Activated CD4-positive, alpha-beta T cell treated with anti-CD3 and anti-CD28 coated beads, Interleukin-2, amount 10 ng/mL, durations not matched to agents 7 days and 5 days (primary cell): ENCODE measurements at regions not wholly inside any gene's neighbourhood (a gene's known extent, or its start where the extent isn't known, plus 50 kb on each side); places are given as distances from the start of the nearest gene placed in this dataset.
"Not testable (repeated sequence)": the region's sequence is repeated elsewhere in the genome, so short reads cannot be mapped to it uniquely, and the experiment has no call there.

Experiments
- CTCF ChIA-PET: fragments of 350-600 bp; sonication (Branson Sonifier 250); formaldehyde crosslinking; loops from one replicate; lab custom pipeline; 2021; ENCODE audit warnings: antibody characterized with exemption; lab: Charles Lee
- POLR2A ChIA-PET: fragments of 350-600 bp; sonication (Branson Sonifier 250); formaldehyde crosslinking; loops from one replicate; lab custom pipeline; 2021; ENCODE audit warnings: antibody characterized with exemption; lab: Charles Lee
- DNase-seq: peaks from one replicate; pipeline ENCODE4 v3.0.0-alpha.2; 2020
- H3K27ac Mint-ChIP-seq: one replicate; pipeline ENCODE4 v1.8.0; 2021; ENCODE audit warnings: mild to moderate bottlenecking, moderate library complexity, mixed read lengths
- H3K27me3 Mint-ChIP-seq: one replicate; pipeline ENCODE4 v1.8.0; 2021; ENCODE audit warnings: mixed read lengths
- H3K36me3 Mint-ChIP-seq: one replicate; pipeline ENCODE4 v1.8.0; 2021; ENCODE audit warnings: low read depth, mixed read lengths
- H3K4me1 Mint-ChIP-seq: one replicate; pipeline ENCODE4 v1.8.0; 2021; ENCODE audit warnings: mixed read lengths
- H3K4me3 Mint-ChIP-seq: one replicate; pipeline ENCODE4 v1.8.0; 2021; ENCODE audit warnings: mild to moderate bottlenecking, moderate library complexity, mixed read lengths
- H3K9me3 Mint-ChIP-seq: one replicate; pipeline ENCODE4 v1.8.0; 2021; ENCODE audit warnings: mixed read lengths

DNA sequence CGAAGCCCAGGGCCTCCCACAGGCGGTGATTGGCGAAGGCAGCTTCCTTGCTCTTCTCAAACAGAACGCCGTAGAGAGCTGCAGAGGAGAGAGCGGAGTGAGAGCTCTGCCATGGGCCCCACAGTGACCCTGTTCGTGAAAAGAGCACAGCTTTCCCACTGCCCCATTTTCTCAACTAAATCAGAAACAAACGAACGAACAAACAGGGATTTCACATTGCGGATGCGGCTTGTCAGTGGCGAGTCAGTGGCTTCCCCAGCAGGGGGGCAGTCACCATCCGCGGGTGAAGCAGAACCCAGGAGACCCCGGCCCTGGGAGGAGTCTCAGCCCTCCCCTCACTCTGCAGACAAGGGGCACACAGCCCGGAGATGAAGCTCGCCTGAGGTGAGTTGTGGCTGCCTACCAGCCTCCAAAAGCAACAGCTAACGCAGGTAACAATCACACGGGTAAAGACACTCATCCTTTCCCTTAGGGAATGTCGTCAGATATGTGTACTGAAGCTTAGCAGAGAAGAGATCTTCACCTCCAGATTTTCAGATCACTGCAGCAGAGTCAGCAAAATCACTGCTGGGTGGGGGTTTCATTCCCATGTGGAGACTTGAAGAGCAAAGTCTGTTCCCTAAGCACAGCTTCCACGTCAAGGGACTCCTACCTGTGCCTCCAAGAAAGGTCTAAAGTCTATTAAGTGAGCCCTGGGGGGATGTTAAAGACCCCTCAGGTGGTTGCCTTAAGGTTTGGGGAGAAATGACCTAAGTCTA lies 51.2 kb upstream of the GPR31 start:
- Mint-ChIP-seq H3K27me3 (no peaks in the 10 kb centered on the region), H3K4me3 (no peak overlapping the region), H3K27ac (no peak overlapping the region), H3K36me3 (no peaks in the 10 kb centered on the region), H3K9me3 (no peaks in the 10 kb centered on the region), H3K4me1 (peaks cover 2% of the 10 kb centered on the region)
- no peak for DNase-seq
- POLR2A ChIA-PET: no interaction called here
- CTCF ChIA-PET: no interaction called here

DNA sequence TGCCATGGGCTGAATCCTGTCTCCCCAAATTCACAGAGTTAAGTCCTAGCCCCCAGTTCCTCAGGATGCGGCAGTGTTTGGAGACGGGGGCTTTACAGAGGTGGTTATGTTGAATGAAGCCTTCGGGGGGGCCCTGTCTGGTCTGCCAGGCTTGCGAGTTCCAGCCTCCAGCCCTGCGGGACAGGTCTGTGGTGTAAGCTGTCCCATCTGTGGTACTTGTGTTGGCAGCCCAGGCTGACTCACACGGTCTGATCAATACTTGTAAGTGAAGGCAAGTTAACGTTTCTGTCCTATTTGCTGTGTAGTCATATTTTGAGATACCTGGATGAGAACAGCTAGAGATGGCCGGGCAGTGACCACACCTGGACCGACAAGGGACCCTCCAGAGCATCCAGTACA lies 51.8 kb upstream of the GPR31 start:
- H3K27ac Mint-ChIP-seq: no peak overlapping the region
- no peaks in the 10 kb centered on the region for H3K36me3 Mint-ChIP-seq
- no peak for DNase-seq
- no peak overlapping the region for H3K4me3 Mint-ChIP-seq
- H3K27me3 Mint-ChIP-seq: no peaks in the 10 kb centered on the region
- no peaks in the 10 kb centered on the region for H3K9me3 Mint-ChIP-seq
- ChIA-PET POLR2A (no interaction called here), CTCF (no interaction called here)
- peaks cover 2% of the 10 kb centered on the region for H3K4me1 Mint-ChIP-seq

DNA sequence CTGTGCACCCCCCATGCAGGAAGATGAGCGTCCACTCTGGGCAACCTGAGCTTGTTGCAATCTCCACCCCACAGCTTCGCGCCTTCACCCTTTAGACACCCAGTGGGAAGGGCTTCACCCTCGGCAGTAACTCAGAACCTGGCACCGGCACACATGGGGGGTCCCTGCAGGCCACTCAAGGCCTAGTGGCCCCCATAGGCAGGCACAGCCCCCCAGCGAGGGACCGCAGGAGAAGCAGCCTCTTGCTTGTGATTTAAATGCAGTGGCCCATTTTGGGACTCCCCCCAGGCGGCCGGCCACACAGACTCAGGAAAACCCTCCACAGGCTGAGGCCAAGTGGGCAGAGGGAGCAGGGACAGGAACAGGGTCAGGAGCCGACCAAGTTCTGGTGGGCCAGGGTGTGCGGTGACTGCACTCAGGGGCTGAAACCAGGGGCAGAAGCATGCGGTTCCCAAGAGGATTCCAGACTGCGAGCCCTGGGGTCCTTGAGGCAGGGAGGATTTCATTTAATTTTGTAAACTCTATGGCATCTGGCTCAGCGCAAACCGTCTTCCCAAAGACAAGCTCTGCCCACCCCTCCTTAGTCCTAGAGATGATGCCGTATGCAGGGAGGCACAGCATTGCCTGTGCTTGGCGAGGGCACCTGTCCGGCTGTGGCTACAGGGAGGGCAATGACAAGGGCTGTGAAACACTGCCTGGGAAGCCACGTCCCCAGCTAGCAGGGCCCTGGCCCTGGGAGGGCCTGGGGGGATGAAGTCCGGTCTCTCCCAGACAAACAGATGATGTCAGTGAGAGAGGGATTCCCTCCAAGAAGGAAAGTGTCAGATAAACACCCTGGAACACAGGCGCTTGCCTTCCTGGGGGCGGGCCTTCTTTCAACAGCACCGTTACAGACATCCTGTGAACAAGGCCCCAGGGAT lies 52.9 kb upstream of the GPR31 start:
- POLR2A ChIA-PET: no interaction called here
- no peak for DNase-seq
- Mint-ChIP-seq H3K9me3 (no peaks in the 10 kb centered on the region), H3K27me3 (no peaks in the 10 kb centered on the region), H3K27ac (no peak overlapping the region), H3K36me3 (no peaks in the 10 kb centered on the region), H3K4me3 (no peak overlapping the region), H3K4me1 (peaks cover 2% of the 10 kb centered on the region)
- CTCF ChIA-PET: no interaction called here

DNA sequence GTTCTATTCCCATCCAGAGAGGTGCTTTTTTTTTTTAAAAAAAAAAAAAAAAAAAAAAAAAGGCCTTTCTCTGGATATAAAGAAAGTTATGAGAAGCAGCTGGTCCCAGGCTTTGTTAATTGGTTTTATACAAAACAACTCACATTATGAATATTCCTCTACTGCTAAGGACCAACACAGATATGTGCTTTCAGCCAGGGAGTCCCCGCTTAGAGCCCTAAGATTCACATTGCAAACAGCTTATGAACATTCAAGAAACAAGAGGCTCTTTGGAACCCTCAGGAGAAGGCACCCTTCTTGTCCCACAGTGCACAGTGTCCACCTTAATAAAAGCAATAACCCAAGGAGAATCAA lies 53.5 kb upstream of the GPR31 start:
- DNase-seq: no peak
- H3K27ac Mint-ChIP-seq: no peak overlapping the region
- H3K9me3 Mint-ChIP-seq: no peaks in the 10 kb centered on the region
- H3K36me3 Mint-ChIP-seq: no peaks in the 10 kb centered on the region
- H3K4me1 Mint-ChIP-seq: peaks cover 2% of the 10 kb centered on the region
- H3K4me3 Mint-ChIP-seq: no peak overlapping the region
- POLR2A ChIA-PET: no interaction called here
- no peaks in the 10 kb centered on the region for H3K27me3 Mint-ChIP-seq
- CTCF ChIA-PET: no interaction called here

DNA sequence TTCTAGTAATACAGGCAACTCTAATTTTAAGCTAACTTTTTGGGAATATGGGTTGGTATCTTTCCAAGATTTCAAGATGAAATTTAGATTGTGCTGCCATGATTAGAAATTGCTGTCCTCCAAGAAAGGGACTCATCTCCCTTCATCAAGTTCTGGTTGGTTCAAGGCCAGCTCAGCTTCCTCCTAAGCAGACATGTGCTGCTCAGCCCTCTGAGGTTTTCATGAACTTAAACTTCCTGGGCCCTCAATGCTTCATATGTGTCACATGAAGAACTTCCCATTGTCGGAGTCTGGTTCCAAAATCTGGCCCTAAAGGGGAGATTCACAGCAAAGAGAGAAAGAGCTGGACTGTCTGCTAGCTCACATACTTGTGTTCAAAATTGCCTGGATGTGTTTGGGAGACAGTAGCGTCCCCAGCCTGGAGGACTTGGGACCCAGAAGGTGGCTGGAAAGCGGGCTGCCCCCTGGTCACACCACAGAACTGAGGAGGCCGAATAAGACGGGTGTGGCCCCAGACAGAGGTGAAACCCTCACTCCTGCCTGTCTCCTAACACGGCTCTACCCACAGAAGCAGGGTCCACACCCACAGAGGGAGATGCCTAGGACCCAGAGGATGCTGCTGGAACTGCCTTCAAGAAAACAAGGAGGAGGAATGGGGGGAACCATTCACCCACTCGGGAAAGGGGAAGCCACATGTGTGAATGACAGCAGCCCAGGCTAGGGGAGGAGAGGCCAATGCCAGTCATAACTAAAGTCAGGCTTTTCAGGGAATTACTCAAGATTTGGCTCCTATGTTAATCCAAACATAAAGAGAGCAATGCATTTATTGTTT lies 54.3 kb upstream of the GPR31 start:
- DNase-seq: no peak
- POLR2A ChIA-PET: interaction anchor here (0.6 kb wide), 1 partner anchor 537 kb away, joined by 3 read pairs; no protein-coding TSS in a partner anchor
- no peaks in the 10 kb centered on the region for H3K36me3 Mint-ChIP-seq
- peaks cover under 1% of the 10 kb centered on the region for H3K27me3 Mint-ChIP-seq
- H3K4me1 Mint-ChIP-seq: peaks cover 2% of the 10 kb centered on the region
- H3K9me3 Mint-ChIP-seq: no peaks in the 10 kb centered on the region
- H3K27ac Mint-ChIP-seq: no peak overlapping the region
- H3K4me3 Mint-ChIP-seq: no peak overlapping the region
- CTCF ChIA-PET: no interaction called here

DNA sequence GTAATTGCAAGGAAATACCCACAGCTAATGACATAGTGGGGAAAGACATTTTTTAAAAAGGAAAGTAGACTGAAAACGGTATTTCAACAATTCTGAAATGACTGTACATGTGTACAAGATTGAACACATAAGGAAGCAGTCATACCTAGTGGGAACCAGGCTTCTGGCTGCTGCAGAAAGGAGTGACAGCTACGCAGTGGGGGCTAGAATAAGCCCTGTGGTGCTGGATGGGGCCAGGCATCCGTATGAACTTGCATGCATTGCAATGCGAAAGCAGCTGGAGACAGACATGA lies 54.9 kb upstream of the GPR31 start:
- DNase-seq: no peak
- ChIA-PET POLR2A (interaction anchor here (0.6 kb wide), 1 partner anchor 538 kb away, joined by 3 read pairs; no protein-coding TSS in a partner anchor), CTCF (no interaction called here)
- Mint-ChIP-seq H3K4me3 (no peak overlapping the region), H3K9me3 (no peaks in the 10 kb centered on the region), H3K4me1 (peaks cover 2% of the 10 kb centered on the region), H3K27ac (no peak overlapping the region), H3K36me3 (no peaks in the 10 kb centered on the region), H3K27me3 (peaks cover 1% of the 10 kb centered on the region)

DNA sequence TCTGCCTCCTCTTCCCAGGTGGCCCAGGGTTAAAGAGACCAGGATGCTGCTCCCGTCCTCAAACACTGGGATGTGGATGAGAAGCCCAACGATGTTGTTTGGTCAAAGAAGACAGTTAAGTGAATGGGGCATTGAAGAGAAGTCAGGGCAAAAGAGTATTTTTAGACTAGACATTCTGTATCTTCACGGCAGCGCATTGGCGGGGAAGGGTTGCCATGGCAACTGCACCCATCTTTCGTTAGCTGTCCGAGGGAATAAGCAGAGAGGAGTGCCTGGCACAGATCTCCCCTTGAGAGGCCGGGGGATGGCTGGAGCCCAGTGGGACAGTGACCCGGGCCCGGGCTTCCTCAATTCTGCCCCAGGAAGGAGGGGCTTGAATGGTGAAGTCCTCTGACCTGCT lies 56.4 kb upstream of the GPR31 start:
- Mint-ChIP-seq H3K4me3 (no peak overlapping the region), H3K9me3 (no peaks in the 10 kb centered on the region), H3K36me3 (no peaks in the 10 kb centered on the region), H3K27me3 (peaks cover 1% of the 10 kb centered on the region), H3K4me1 (peaks cover 2% of the 10 kb centered on the region), H3K27ac (no peak overlapping the region)
- POLR2A ChIA-PET: no interaction called here
- DNase-seq: no peak
- CTCF ChIA-PET: no interaction called here

DNA sequence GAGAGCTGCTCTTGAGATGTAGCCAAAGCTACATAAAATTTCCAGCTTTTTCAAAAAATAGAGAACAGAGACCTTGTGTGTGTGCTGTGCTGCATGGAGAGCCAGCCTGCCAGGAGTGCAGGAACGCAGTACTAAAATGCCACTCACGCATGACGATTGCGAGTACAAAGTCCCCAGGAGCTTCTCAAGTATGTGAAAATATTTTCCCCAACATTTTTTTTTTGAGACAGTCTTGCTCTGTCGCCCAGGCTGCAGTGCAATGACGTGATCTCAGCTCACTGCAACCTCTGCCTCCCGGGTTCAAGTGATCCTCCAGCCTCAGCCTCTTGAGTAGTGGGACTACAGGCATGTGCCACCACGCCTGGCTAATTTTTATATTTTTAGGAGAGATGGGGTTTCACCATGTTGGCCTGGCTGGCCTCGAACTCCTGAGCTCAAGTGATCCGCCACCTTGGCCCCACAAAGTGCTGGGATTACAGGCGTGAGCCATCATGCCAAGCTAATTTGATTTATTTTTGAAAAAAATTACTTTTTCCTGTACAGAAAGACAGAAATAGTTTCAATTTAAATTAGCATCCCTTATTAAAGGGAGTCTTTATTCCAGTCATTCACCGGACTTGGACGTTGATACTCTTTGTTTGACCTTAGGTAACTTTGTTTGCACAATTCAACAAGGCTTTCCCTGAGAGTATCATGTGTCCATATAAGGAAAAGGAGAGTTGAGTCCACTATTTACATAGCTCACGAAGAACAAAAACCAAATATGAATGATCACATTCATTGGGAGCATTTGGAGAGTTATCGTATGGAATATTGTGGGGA lies 57.9 kb upstream of the GPR31 start:
- H3K27me3 Mint-ChIP-seq, H3K9me3 Mint-ChIP-seq, H3K4me3 Mint-ChIP-seq, H3K36me3 Mint-ChIP-seq, DNase-seq, CTCF ChIA-PET, H3K4me1 Mint-ChIP-seq, H3K27ac Mint-ChIP-seq, POLR2A ChIA-PET: not testable (repeated sequence)

DNA sequence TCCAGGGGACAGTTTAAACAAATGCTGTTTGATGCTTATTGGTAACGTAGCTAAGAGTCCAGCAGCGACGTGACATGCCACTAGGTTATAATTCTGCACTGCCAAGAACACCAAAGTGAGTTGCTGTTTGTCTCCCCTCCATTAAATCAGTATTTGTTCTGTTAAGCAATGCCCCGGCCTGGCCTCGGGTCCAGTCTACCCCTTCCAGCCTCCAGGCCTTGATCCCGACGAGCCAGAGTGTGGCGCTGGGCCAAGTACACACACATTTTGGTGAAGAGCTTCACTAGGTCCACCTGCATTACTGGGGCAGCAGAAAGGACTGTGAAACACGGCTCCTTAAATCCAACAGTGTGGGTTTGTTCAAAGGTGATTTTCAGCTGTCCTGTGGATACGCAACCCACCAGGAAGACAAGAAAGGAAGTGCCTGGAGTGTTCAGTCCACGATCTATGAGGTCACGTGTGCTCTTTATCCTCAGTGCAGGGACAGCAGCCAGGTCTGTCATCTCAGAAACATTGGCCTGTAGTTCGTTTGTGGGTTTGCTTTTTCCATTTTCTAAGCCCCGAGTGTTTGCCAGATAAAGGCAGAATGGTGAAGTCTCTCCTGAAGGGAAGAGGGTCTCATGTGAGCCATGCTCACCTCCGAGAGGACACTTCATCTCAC lies 58.7 kb upstream of the GPR31 start:
- CTCF ChIA-PET, H3K4me3 Mint-ChIP-seq, H3K9me3 Mint-ChIP-seq, H3K4me1 Mint-ChIP-seq, DNase-seq, H3K36me3 Mint-ChIP-seq, H3K27ac Mint-ChIP-seq, POLR2A ChIA-PET, H3K27me3 Mint-ChIP-seq: not testable (repeated sequence)

DNA sequence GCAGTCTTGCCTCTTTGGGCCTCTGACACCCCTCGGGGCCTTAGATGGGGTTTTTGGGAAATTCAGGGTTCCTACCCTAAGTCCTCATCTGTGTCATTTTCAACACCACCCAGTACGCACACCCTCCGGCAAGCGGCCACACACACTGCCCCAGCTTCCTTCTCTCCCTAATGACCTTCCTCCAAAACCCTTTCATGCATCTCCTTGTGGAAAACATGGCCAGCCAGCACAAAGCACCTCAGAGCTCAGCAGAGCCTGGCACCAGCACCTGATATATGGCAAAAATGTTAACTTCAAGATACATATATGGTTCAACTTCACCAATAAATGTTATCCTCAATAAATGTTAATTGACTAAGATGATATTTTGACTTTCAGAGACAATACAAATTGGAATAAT lies 59.3 kb upstream of the GPR31 start:
- H3K4me3 Mint-ChIP-seq, H3K27ac Mint-ChIP-seq, H3K27me3 Mint-ChIP-seq, CTCF ChIA-PET, POLR2A ChIA-PET, H3K9me3 Mint-ChIP-seq, H3K36me3 Mint-ChIP-seq, H3K4me1 Mint-ChIP-seq, DNase-seq: not testable (repeated sequence)

DNA sequence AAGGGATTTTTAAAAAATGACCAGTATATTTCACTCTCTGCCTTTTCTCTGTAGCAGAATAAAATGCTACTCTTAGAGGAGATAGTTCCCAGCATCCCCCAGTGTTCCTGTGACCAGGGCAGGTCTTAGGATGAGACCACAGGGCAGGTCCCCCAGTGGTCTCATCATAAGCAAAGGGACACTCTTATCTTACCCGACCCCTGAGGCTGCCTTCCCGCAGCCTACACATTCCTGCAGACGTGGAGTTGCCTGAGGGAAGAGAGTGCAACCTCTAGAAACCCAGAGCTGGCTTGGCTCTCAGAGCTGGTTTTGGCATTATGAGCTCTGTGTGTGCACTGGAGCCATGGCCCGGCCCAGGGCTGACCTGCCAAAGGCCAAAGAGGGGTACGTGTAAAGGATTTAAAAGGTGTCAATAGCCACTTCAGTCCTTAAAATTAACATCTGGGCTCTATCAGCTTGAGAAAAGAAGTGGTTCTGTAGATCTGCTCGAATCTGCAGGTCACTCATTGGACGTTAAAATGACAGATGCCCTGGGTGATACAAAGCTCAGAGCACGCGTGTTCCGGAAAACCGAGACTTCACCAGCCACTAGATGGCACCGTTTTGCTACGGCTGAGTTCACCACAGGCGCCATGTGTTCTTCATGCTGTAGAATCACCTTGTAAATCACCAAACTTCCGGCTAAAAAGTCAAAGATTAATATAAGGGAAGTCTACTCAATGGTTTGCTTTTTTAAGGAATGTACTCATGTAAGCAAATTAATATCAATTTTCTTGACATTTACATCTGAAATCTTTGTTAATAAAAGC lies 60.4 kb upstream of the GPR31 start:
- H3K9me3 Mint-ChIP-seq, H3K27ac Mint-ChIP-seq, H3K27me3 Mint-ChIP-seq, POLR2A ChIA-PET, CTCF ChIA-PET, H3K36me3 Mint-ChIP-seq, H3K4me1 Mint-ChIP-seq, H3K4me3 Mint-ChIP-seq: not testable (repeated sequence)
- DNase-seq: peak; percentile 43
